Stimulated activated CD8-positive, alpha-beta memory T cell treated with anti-CD3 and anti-CD28 coated beads, Interleukin-4, amount 100 ng/mL, for 24 hours (primary cell): ENCODE measurements at regions not wholly inside any gene's neighbourhood (a gene's known extent, or its start where the extent isn't known, plus 50 kb on each side); places are given as distances from the start of the nearest gene placed in this dataset.

Experiments used
- DNase-seq: peaks from one replicate; pipeline ENCODE4 v3.0.0-alpha.2; 2020; ENCODE audit warnings: low read depth

DNA sequence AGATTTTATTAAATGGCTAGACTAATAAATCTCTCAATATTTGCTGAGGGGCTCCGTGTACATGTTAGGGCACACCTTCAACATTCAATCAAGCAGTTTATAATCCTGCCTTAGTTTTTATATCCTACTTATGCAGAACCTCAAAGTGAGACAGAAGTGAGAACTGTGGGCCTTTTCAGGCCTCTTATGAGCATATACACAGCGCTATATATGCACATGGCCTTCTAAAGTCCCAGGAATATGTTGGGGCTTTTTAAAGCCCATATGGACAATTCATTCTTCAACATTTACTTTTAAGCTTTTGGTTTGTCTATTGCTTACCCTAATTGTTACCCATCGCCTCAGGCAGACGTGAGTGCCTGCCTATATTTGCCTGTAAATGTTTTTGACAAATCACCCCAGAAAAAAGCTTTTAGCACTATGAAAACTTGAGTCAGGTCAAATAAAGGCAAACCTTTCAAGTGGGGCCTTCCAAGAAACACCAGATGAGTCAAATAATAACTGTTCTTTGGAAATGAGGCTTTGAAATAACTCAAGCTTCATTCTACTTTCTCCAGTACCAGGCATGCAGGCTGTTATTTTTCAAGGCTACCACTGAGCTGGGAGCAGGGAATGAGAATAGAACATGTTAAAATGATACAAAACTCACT, 58.2 kb downstream of the ESM1 start:
- DNase-seq = no peak

DNA sequence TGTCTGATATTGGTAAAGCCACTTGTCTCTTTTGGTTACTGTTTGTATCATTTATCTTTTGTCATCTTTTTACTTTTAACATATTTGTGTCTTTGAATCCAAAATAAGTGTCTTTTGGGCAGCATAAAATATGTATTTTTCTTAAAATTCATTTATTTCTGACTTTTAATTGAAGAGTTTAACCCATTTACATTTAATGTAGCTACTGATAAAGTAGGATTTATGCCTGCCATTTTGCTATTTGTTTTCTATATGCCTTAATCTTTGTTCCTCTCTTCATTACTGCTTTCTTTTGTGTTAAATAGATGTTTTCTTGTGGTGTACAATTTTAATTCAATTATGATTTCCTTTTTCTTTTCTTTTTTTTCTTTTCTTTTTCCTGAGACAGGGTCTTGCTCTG, 60.9 kb downstream of the ESM1 start:
- DNase-seq = no peak

DNA sequence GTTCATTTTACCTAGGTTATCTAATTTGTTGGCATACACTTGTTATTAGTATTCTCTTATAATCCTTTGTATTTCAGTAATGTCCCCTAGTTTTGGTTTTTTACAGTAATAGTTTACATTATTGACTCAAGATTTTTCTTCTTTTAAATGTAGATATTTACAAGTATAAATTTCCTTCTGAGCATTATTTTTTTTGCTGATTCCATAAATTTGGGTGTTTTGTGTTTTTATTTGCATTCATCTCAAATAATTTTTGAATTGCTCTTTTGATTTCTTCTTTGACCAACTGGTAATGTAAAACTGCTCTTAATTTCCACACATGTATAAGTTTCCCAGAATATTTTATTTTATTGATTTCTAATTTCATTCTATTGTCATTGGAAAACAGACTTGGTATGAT, 68.1 kb downstream of the ESM1 start:
- no peak for DNase-seq

GRCh38 chr5:54915466-54916027, 69.8 kb downstream of the ESM1 start:
- DNase-seq = no peak

DNA sequence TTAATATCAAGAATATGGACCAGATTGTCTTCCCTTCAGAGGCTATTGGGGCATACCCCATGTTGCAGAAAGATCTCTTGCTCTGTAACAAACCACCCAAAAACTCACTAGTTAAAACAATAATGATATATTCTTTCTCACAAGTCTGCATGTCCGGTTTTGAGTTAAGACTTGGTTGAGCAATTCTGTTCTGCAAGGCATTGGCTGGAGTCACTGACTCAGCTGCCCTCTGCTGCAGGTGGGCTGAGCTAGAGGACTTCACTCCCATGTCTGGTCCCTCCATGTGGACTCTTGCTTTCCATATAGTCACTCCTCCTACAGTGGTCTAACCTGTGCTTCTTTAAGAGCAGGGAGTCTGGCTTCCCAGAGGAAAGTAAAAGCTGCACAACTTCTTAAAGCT, 73.4 kb downstream of the ESM1 start:
- DNase-seq = no peak

GRCh38 chr5:54909911-54910870, 75.2 kb downstream of the ESM1 start:
- no peak for DNase-seq

DNA sequence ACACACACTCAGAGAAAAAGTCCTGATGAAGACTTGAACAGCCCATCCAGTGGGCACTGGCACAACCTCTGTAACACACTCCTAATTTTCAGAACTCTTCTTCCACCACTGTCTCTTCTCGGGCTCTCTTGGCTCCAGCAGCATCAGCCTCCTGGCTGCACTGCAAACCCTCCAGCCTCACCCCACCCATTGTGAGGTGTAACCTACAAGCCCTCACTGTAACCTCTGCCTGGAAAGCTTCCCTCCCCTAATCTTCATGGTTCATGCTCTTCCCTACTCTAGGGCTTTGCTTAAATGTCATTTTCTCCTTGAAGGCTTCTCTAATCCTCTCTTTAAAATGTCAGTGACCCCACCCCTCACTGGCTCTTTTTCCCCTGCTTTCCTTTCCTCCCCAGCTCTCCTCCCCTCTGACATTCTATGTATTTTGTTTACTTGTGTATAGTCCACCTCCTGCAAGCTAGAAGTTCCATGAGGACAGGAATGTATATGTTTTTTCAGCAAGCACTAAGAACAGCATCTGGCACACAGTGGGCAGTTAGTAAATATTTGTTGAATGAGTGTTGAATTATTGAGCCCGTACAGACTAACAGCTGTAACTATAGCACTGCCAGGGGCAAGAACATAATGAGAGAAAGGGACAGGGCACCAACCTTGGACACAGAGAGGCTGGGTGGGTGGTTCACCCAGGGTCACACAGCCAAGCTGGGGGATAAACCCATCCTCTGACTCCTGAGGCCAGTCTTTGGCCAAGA, 76.4 kb downstream of the ESM1 start:
- DNase-seq = no peak

- DNase-seq = peak; percentile 61
Measured at GRCh38 chr5:54905942-54906537, 79.4 kb downstream of the ESM1 start.

DNA sequence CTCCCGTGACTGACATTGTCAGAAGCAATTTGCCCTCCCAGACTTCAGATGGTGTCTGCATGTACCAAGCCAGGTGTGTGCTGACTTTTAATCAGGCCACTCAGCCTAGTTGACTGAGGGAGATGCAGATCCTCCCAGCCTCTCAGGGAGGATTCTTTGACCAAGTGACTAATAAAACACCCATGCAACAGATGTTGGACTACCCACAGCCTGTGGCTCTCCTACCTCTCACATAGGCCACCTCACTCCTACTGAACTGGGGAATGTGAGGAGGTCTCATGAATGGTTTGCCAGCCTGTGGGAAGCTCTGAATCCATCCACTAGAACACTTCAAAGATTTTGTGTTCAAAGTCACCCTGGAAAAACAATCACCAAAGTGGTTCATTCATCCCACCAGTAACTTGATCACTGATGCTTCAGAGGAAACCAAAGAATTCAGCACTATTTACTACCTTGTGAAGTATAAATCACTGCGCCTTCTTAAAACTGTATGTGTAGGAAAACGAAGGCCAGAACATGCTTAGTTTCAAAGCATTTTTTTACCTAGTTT, 80.1 kb downstream of the ESM1 start:
- DNase-seq = no peak

- no peak for DNase-seq
Measured at GRCh38 chr5:54904425-54904824, 81.0 kb downstream of the ESM1 start.

GRCh38 chr5:54902791-54903473, 82.5 kb downstream of the ESM1 start:
- peak; percentile 23 for DNase-seq

GRCh38 chr5:54900984-54901725, 84.2 kb downstream of the ESM1 start:
- DNase-seq = no peak

GRCh38 chr5:54897001-54897400, 88.4 kb downstream of the ESM1 start:
- DNase-seq = no peak

- no peak for DNase-seq
Measured at GRCh38 chr5:54895816-54896341, 89.5 kb downstream of the ESM1 start.

- DNase-seq = no peak
Measured at GRCh38 chr5:54894957-54895815, 90.2 kb downstream of the ESM1 start.

GRCh38 chr5:54889826-54890225, 95.6 kb downstream of the ESM1 start:
- no peak for DNase-seq

DNA sequence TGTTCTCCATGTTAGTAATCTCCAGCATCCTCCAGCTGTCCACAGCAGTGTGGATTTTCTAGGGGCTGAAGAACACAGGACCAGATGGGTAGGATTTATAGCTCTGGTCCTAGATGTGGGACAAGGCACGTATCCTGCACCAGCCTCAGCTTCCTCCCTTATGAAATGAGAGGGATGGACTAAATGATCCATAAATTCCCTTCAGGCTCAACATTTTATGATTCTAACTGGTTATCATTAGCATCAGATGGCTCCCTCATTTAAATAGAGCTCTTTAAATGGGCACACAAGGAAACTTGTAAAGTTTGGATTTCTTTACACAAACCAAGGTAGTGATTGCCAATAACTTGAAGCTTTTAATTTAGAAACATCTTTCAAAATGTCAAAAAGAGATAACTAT, 97.7 kb downstream of the ESM1 start:
- DNase-seq = no peak

DNA sequence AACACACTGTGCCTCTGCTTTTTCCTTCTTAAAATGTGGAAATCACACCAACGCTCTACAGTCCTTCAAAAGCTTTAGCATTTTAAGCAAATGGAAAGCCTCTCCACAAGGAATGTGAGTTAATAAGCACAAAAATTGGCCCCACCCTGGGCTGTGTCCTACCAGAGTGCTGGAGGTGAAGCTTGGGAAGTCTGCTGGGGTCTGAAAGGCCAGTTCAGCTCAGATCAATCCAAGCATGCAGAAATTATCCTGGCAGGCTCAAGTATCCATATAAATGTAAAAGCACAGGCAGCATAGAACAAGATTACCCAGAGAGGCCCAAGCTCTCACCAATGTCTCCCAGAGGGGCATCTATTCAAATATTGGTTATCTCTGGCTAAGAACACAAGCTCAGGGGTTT, 98.5 kb downstream of the ESM1 start:
- DNase-seq = no peak

DNA sequence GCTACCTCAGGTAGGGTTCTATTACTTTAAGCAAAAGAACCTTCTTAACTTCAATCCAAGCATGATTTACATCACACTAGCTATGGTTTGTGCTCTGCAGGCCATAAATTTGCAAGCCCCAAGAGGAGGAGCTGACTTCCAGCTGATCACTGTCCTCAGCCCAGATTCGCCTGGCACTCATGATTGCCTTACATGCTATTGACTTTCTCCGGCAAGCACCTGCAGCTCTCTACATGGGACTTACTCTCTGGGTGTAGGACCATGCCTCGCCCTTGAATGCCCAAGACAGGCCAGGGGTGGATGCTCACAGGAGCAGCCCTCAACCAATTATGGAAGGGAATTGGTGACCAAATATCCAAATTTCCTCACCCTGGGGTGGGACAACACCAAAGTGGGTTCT, 99.8 kb downstream of the ESM1 start:
- no peak for DNase-seq
